Sigmoid colon (tissue), 6 donors: ENCODE measurements at regions not wholly inside any gene's neighbourhood (a gene's known extent, or its start where the extent isn't known, plus 50 kb on each side); places are given as distances from the start of the nearest gene placed in this dataset.

Source experiments
- DNase-seq: peaks from one replicate; pipeline ENCODE4 v3.0.0-alpha.2; 2019
- H3K27ac ChIP-seq, 4 donors: fragments of 200-600 bp; sonication (generic); one replicate each; pipeline ENCODE4 v1.5.1; 2016 to 2019; ENCODE audit warnings: mild to moderate bottlenecking in 1 of 4
- H3K27me3 ChIP-seq, 3 donors: fragments of 200-600 bp; sonication (generic); one replicate each; pipeline ENCODE4 v1.5.1; 2019; ENCODE audit warnings: mild to moderate bottlenecking in 1 of 3
- H3K36me3 ChIP-seq, 4 donors: fragments of 200-600 bp; sonication (generic); one replicate each; pipeline ENCODE4 v1.5.1; 2016 to 2019
- H3K4me1 ChIP-seq, 4 donors: fragments of 200-600 bp; sonication (generic); one replicate each; pipeline ENCODE4 v1.5.1; 2017 to 2019
- H3K4me3 ChIP-seq, 4 donors: fragments of 200-600 bp; sonication (generic); one replicate each; pipeline ENCODE4 v1.5.1; 2017 to 2019; ENCODE audit warnings: mild to moderate bottlenecking in 2 of 4, moderate library complexity in 1 of 4
- H3K9me3 ChIP-seq, 4 donors: fragments of 200-600 bp in 3 of 4; sonication (generic) in 3 of 4; one replicate each; pipeline versions ENCODE4 v1.5.1 to v1.6.1; 2013 to 2019
- EP300 ChIP-seq, 4 donors: sonication (generic); formaldehyde crosslinking; IDR thresholded peaks; one replicate each; pipeline ENCODE4 v1.6.1; 2017; ENCODE audit warnings: antibody characterized with exemption in 4 of 4
- POLR2A ChIP-seq, 2 donors: fragments of 450-650 bp; IDR thresholded peaks; one replicate each; pipeline ENCODE4 v1.6.1; 2016; ENCODE audit warnings: antibody characterized with exemption in 2 of 2, mild to moderate bottlenecking in 2 of 2, moderate library complexity in 2 of 2
- POLR2AphosphoS5 ChIP-seq, 4 donors: sonication (generic); formaldehyde crosslinking; IDR thresholded peaks; one replicate each; pipeline ENCODE4 v1.6.1; 2017; ENCODE audit warnings: antibody characterized with exemption in 4 of 4
- WGBS, 2 donors: extraction: QIAGEN DNeasy Blood & Tissue Kit; methylation state at CpG; one replicate each; pipeline ENCODE4 v1.1.7; 2013; 5-methylcytosine and 5-hydroxymethylcytosine counted together
- intact Hi-C: fragments of 100-400 bp; cut with DNase I; formaldehyde crosslinking; loops from one replicate; pipeline ENCODE4 v1.15.1; 2023
- TF ChIP-seq, protein P1 (sequence below), 4 experiments: fragments of 450-650 bp in 3 of 4; fragments of 200-600 bp in 1 of 4; IDR thresholded peaks; one replicate each; pipeline ENCODE4 v1.5.1; 2016 to 2019; ENCODE audit warnings: antibody characterized with exemption in 4 of 4, mild to moderate bottlenecking in 3 of 4, moderate library complexity in 2 of 4
- donor health status: healthy with polysubstance abuse.
- donor health status: healthy.

DNA sequence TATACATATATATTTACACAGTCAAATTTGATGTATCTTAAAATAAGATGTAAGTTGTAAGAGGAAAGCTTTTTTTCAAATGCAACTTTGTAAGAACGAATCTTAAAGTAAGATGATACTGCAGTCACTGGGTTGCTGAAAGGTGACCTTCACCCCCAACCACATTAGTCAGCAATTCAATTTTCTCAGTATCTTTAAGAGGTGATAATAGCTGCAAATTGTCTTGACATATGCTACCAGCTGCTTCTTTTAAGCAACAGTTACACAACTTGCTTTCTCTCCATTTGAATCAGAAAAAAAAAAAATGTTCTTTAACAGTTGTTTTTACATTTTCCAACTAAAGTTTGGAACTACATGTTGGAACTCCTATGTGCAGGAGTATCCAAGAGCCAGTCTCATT is 246.6 kb upstream of the CCNG1 start:
- H3K9me3 ChIP-seq = no peaks in the 10 kb centered on the region
- H3K36me3 ChIP-seq = no peaks in the 10 kb centered on the region
- intact Hi-C loops = no loop called here
- DNase-seq = no peak
- TF ChIP-seq, protein P1, sequence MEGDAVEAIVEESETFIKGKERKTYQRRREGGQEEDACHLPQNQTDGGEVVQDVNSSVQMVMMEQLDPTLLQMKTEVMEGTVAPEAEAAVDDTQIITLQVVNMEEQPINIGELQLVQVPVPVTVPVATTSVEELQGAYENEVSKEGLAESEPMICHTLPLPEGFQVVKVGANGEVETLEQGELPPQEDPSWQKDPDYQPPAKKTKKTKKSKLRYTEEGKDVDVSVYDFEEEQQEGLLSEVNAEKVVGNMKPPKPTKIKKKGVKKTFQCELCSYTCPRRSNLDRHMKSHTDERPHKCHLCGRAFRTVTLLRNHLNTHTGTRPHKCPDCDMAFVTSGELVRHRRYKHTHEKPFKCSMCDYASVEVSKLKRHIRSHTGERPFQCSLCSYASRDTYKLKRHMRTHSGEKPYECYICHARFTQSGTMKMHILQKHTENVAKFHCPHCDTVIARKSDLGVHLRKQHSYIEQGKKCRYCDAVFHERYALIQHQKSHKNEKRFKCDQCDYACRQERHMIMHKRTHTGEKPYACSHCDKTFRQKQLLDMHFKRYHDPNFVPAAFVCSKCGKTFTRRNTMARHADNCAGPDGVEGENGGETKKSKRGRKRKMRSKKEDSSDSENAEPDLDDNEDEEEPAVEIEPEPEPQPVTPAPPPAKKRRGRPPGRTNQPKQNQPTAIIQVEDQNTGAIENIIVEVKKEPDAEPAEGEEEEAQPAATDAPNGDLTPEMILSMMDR (IDR thresholded peaks at IDR 0.05) = no peak
- TF ChIP-seq EP300 (IDR thresholded peaks at IDR 0.05) (no peak), POLR2AphosphoS5 (IDR thresholded peaks at IDR 0.05) (no peak), POLR2A (IDR thresholded peaks at IDR 0.05) (no peak)
- no peaks in the 10 kb centered on the region for H3K27me3 ChIP-seq
- no peaks in the 10 kb centered on the region for H3K4me1 ChIP-seq
- 42 to 46% methylated on average over 1 of the region's 1 CpG for WGBS, 2 donors
- no peak overlapping the region for H3K27ac ChIP-seq
- H3K4me3 ChIP-seq = no peak overlapping the region

DNA sequence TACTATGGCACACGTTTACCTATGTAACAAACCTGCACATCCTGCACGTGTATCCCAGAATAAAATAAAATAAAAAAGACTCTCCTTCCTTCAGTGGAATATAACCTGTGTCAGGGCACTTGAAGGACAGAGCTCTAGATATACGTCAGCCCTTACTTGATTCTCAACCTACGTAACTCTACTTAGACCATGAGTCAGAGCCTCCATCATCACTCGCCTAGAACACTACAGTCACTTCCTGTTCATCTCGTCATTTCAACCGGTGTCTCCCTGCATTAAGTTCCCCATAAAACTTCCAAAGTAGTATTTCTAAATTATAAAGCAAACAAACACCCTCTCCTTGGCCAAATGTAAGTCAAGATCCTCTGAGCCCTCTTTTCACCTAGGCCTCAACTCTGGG is 243.5 kb upstream of the CCNG1 start:
- no peaks in the 10 kb centered on the region for H3K27me3 ChIP-seq
- TF ChIP-seq POLR2A (IDR thresholded peaks at IDR 0.05) (no peak), EP300 (IDR thresholded peaks at IDR 0.05) (no peak), POLR2AphosphoS5 (IDR thresholded peaks at IDR 0.05) (no peak)
- TF ChIP-seq, protein P1 (IDR thresholded peaks at IDR 0.05) = no peak
- no peaks in the 10 kb centered on the region for H3K4me1 ChIP-seq
- DNase-seq = no peak
- no peaks in the 10 kb centered on the region for H3K9me3 ChIP-seq
- intact Hi-C loops = no loop called here
- no peaks in the 10 kb centered on the region for H3K36me3 ChIP-seq
- H3K27ac ChIP-seq = no peak overlapping the region
- no peak overlapping the region for H3K4me3 ChIP-seq
- WGBS, 2 donors = 84 to 86% methylated on average over 7 of the region's 7 CpGs

- H3K4me1 ChIP-seq = no peaks in the 10 kb centered on the region
- H3K27ac ChIP-seq = no peak overlapping the region
- H3K4me3 ChIP-seq = no peak overlapping the region
- intact Hi-C loops = no loop called here
- no peaks in the 10 kb centered on the region for H3K9me3 ChIP-seq
- no peak for TF ChIP-seq EP300 (IDR thresholded peaks at IDR 0.05)
- no peak for TF ChIP-seq POLR2A (IDR thresholded peaks at IDR 0.05)
- TF ChIP-seq POLR2AphosphoS5 (IDR thresholded peaks at IDR 0.05) = no peak
- TF ChIP-seq, protein P1 (IDR thresholded peaks at IDR 0.05) = no peak
- DNase-seq = no peak
- no peaks in the 10 kb centered on the region for H3K27me3 ChIP-seq
- no peaks in the 10 kb centered on the region for H3K36me3 ChIP-seq
Observed at GRCh38 chr5:163205645-163206044, 231.8 kb upstream of the CCNG1 start.

DNA sequence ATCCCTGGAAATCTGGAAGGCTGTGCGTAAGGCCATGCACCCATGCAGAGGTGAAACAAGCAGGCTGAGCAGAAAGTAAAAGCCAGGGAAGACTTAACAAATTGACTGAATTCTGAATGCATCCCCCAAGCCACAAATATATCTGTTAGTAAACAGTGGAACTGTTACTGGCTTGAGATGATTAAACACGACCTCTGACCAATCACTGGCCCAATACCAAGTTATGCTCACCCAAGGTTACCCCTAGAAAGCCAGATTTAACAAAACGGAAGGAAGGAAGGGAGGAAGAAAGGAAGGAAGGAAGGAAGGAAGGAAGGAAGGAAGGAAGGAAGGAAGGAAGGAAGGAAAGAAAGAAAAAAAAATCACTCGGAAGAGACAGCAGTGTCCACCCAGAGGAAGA is 215.8 kb upstream of the CCNG1 start:
- Histone ChIP-seq H3K9me3 (no peaks in the 10 kb centered on the region), H3K27ac (no peak overlapping the region), H3K27me3 (no peaks in the 10 kb centered on the region), H3K4me3 (no peak overlapping the region), H3K4me1 (no peaks in the 10 kb centered on the region), H3K36me3 (no peaks in the 10 kb centered on the region)
- 56 to 77% methylated on average over 4 of the region's 4 CpGs for WGBS, 2 donors
- DNase-seq = no peak
- TF ChIP-seq EP300 (IDR thresholded peaks at IDR 0.05) = no peak
- TF ChIP-seq, protein P1 (IDR thresholded peaks at IDR 0.05) = no peak
- TF ChIP-seq POLR2AphosphoS5 (IDR thresholded peaks at IDR 0.05) = no peak
- TF ChIP-seq POLR2A (IDR thresholded peaks at IDR 0.05) = no peak
- intact Hi-C loops = no loop called here

- Histone ChIP-seq H3K36me3 (no peaks in the 10 kb centered on the region), H3K4me3 (no peak overlapping the region), H3K27me3 (no peaks in the 10 kb centered on the region), H3K4me1 (no peaks in the 10 kb centered on the region), H3K9me3 (no peaks in the 10 kb centered on the region), H3K27ac (no peak overlapping the region)
- DNase-seq = no peak
- intact Hi-C loops = no loop called here
- WGBS, 2 donors = 40 to 59% methylated on average over 1 of the region's 1 CpG
- no peak for TF ChIP-seq EP300 (IDR thresholded peaks at IDR 0.05)
- TF ChIP-seq, protein P1 (IDR thresholded peaks at IDR 0.05) = no peak
- no peak for TF ChIP-seq POLR2A (IDR thresholded peaks at IDR 0.05)
- TF ChIP-seq POLR2AphosphoS5 (IDR thresholded peaks at IDR 0.05) = no peak
Observed at GRCh38 chr5:163222982-163223381, 214.4 kb upstream of the CCNG1 start.
